ENCODE measurements at regions not wholly inside any gene's neighbourhood (a gene's known extent, or its start where the extent isn't known, plus 50 kb on each side); places are given as distances from the start of the nearest gene placed in this dataset.

- no peak overlapping the region for H3K4me3 ChIP-seq (ENCODE audit: insufficient read depth, low read depth, low read length)
- no peak overlapping the region for H3K18ac ChIP-seq (ENCODE audit: low read depth, low read length)
- no peaks in the 10 kb centered on the region for H3K36me3 ChIP-seq (ENCODE audit: control insufficient read depth, insufficient read depth, low read length)
- no peak overlapping the region for H3K14ac ChIP-seq (replicated peaks; ENCODE audit: low read depth, low read length)
- no peak overlapping the region for H2AK5ac ChIP-seq (ENCODE audit: low read depth, low read length)
- no peak overlapping the region for H2AFZ ChIP-seq (replicated peaks; ENCODE audit: low read length, poor library complexity)
- H2BK5ac ChIP-seq (ENCODE audit: low read depth, low read length, poor library complexity, severe bottlenecking), result no peak overlapping the region
- POLR2A ChIA-PET (ENCODE audit: unreplicated experiment), result no interaction called here
- no peak overlapping the region for H4K5ac ChIP-seq (ENCODE audit: low read depth, low read length)
- H2AK9ac ChIP-seq (replicated peaks; ENCODE audit: low read depth, low read length, poor library complexity), result no peak overlapping the region
- H2BK20ac ChIP-seq (ENCODE audit: low read depth, low read length), result no peak overlapping the region
- H4K8ac ChIP-seq (ENCODE audit: low read depth in 2 of 2, low read length in 2 of 2), result no peak overlapping the region
- no peaks in the 10 kb centered on the region for H3K27me3 ChIP-seq (ENCODE audit: control insufficient read depth, insufficient read depth, low read length)
- ATAC-seq (ENCODE audit: low read depth) (no peak), DNase-seq (no peak)
- WGBS, 2 experiments (ENCODE audit: extremely low coverage in 2 of 2, insufficient read length in 1 of 2), result 33% methylated on average over 1 of the region's 1 CpG; no CpG with 5 or more reads in 1 of the 2 experiments
- H2BK120ac ChIP-seq (ENCODE audit: low read depth, low read length), result no peak overlapping the region
- BruUV-seq (replicated peaks), result no TSS peak
- H4K91ac ChIP-seq (ENCODE audit: insufficient read depth, low read depth, low read length), result no peak overlapping the region
- intact Hi-C loops (cut with micrococcal nuclease), result no loop called here
- H3K4ac ChIP-seq (ENCODE audit: low read depth, low read length), result no peak overlapping the region
- H3K23ac ChIP-seq (ENCODE audit: low read depth, low read length), result no peak overlapping the region
- TF ChIP-seq RFX5 (IDR thresholded peaks at IDR 0.05; ENCODE audit: low read depth, low read length), result no peak
- no peak for TF ChIP-seq SMC3 (IDR thresholded peaks at IDR 0.05; ENCODE audit: low read depth, low read length)
- no peak for TF ChIP-seq MXI1 (IDR thresholded peaks at IDR 0.05; ENCODE audit: borderline replicate concordance, low read depth, low read length)
- TF ChIP-seq NFE2L2 (IDR thresholded peaks at IDR 0.05; ENCODE audit: low read depth, low read length), result no peak
- TF ChIP-seq FOS (IDR thresholded peaks at IDR 0.05; ENCODE audit: low read depth, low read length), result no peak
- TF ChIP-seq RCOR1 (IDR thresholded peaks at IDR 0.05; ENCODE audit: insufficient replicate concordance, low read length), result no peak
- TF ChIP-seq CTCF (conservative IDR thresholded peaks at IDR 0.05; ENCODE audit: low read depth, low read length), result no peak
- TF ChIP-seq, protein P1, sequence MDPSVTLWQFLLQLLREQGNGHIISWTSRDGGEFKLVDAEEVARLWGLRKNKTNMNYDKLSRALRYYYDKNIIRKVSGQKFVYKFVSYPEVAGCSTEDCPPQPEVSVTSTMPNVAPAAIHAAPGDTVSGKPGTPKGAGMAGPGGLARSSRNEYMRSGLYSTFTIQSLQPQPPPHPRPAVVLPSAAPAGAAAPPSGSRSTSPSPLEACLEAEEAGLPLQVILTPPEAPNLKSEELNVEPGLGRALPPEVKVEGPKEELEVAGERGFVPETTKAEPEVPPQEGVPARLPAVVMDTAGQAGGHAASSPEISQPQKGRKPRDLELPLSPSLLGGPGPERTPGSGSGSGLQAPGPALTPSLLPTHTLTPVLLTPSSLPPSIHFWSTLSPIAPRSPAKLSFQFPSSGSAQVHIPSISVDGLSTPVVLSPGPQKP (IDR thresholded peaks at IDR 0.05; ENCODE audit: borderline replicate concordance, low read depth, low read length), result no peak
- TF ChIP-seq BHLHE40 (IDR thresholded peaks at IDR 0.05; ENCODE audit: low read depth, low read length), result no peak
- TF ChIP-seq CEBPB (IDR thresholded peaks at IDR 0.05; ENCODE audit: low read depth, low read length), result no peak
- no peak for TF ChIP-seq RAD21 (IDR thresholded peaks at IDR 0.05; ENCODE audit: low read length)
- TF ChIP-seq CHD1 (IDR thresholded peaks at IDR 0.05; ENCODE audit: low read depth, low read length), result no peak
- no peak for TF ChIP-seq MAFK (IDR thresholded peaks at IDR 0.05; ENCODE audit: low read depth, low read length)
- TF ChIP-seq MAZ (IDR thresholded peaks at IDR 0.05; ENCODE audit: borderline replicate concordance, low read depth, low read length), result no peak
- no peak for TF ChIP-seq POLR2A (IDR thresholded peaks at IDR 0.05; ENCODE audit: low read depth, low read length)
- no peak for TF ChIP-seq USF2 (IDR thresholded peaks at IDR 0.05; ENCODE audit: low read depth, low read length)
- in situ Hi-C loops (cut with MboI; ENCODE audit: low sequenced_read_pairs), result no loop called here
- H4K20me1 ChIP-seq (ENCODE audit: insufficient read depth, low read length), result no peaks in the 10 kb centered on the region
- H3K56ac ChIP-seq (ENCODE audit: extremely low read depth, insufficient read depth, low read length), result no peak overlapping the region
- H2BK15ac ChIP-seq (ENCODE audit: low read depth, low read length), result no peak overlapping the region
- no peak overlapping the region for H3K9ac ChIP-seq (ENCODE audit: low read depth, low read length)
- H3K79me1 ChIP-seq (ENCODE audit: low read depth in 1 of 2, low read length in 2 of 2), result no peaks in the 10 kb centered on the region
- no peaks in the 10 kb centered on the region for H3K9me1 ChIP-seq (ENCODE audit: insufficient read depth, low read length)
- H3K9me3 ChIP-seq (ENCODE audit: control insufficient read depth, insufficient read depth, low read length), result peaks cover 4% of the 10 kb centered on the region
- H3K27ac ChIP-seq (ENCODE audit: insufficient read depth, low read length), result no peak overlapping the region
- H3K4me1 ChIP-seq (ENCODE audit: control insufficient read depth, insufficient read depth, low read length), result no peaks in the 10 kb centered on the region
- CTCF ChIA-PET, result no interaction called here
- dilution Hi-C loops (cut with HindIII; ENCODE audit: low sequenced_read_pairs, unreplicated experiment), result no loop called here
- no peak overlapping the region for H3K4me2 ChIP-seq (ENCODE audit: low read depth, low read length)
Measured at GRCh38 chr7:68857571-68857970, 740.7 kb upstream of the AUTS2 start.

All from IMR-90 (cell line).